PC-9 (cell line): ENCODE measurements at regions not wholly inside any gene's neighbourhood (a gene's known extent, or its start where the extent isn't known, plus 50 kb on each side); places are given as distances from the start of the nearest gene placed in this dataset.

Experiments
- CTCF ChIP-seq: fragments of 200-600 bp; sonication (generic); conservative IDR thresholded peaks from 2 replicates; pipeline ENCODE4 v1.6.1; 2017; ENCODE audit warnings: mixed run types, antibody characterized with exemption, mild to moderate bottlenecking, moderate library complexity
- EZH2 ChIP-seq: fragments of 200-600 bp; sonication (generic); IDR thresholded peaks from 2 replicates; pipeline ENCODE4 v1.8.0; 2017; ENCODE audit warnings: antibody characterized with exemption, low read depth

GRCh38 chr20:57786304-57786932, 76.6 kb upstream of the PMEPA1 start:
- TF ChIP-seq CTCF: no peak
- TF ChIP-seq EZH2: no peak
